ENCODE measurements at regions not wholly inside any gene's neighbourhood (a gene's known extent, or its start where the extent isn't known, plus 50 kb on each side); places are given as distances from the start of the nearest gene placed in this dataset.

- TF ChIP-seq CTCF (IDR thresholded peaks at IDR 0.05) (no peak), POLR2AphosphoS5 (IDR thresholded peaks at IDR 0.05; ENCODE audit: insufficient read depth in 1 of 2, low read depth in 1 of 2) (no peak), POLR2A (IDR thresholded peaks at IDR 0.05) (no peak)
Measured at GRCh38 chr5:10106285-10106684, 143.4 kb downstream of the ATPSCKMT start.
